H1 (cell line): ENCODE measurements at regions not wholly inside any gene's neighbourhood (a gene's known extent, or its start where the extent isn't known, plus 50 kb on each side); places are given as distances from the start of the nearest gene placed in this dataset.

Experiments used
- CTCF ChIA-PET: fragments of 300-600 bp; sonication (Branson Sonifier 250); formaldehyde crosslinking; loops from one replicate; lab custom pipeline; 2021; ENCODE audit not compliant: partially characterized antibody; lab: Charles Lee
- POLR2A ChIA-PET: fragments of 300-600 bp; sonication (Branson Sonifier 250); formaldehyde crosslinking; loops from one replicate; lab custom pipeline; 2021; ENCODE audit warnings: inconsistent platforms; ENCODE audit not compliant: partially characterized antibody; lab: Charles Lee
- DNase-seq, 2 experiments: peaks; one replicate each; pipeline versions ENCODE4 v3.0.0 to v3.0.0-alpha.2; 2010 to 2022; ENCODE audit warnings: low spot score in 2 of 2, low read depth in 1 of 2, mixed read lengths in 1 of 2
- FAIRE-seq: peaks from 2 replicates; lab custom pipeline; 2011; peaks lifted over from hg19 to GRCh38; lab: Jason Lieb, UNC
- H2AFZ ChIP-seq: 2 replicates; pipeline ENCODE4 v1.8.1; 2012; ENCODE audit warnings: low read length, inconsistent platforms
- H2AK5ac ChIP-seq: 2 replicates; pipeline ENCODE4 v1.6.1; 2013; ENCODE audit warnings: low read depth, low read length
- H2BK120ac ChIP-seq: replicated peaks from 2 replicates; pipeline ENCODE3; 2013; ENCODE audit warnings: low read depth, low read length, inconsistent platforms
- H2BK12ac ChIP-seq: 2 replicates; pipeline ENCODE4 v1.6.1; 2013; ENCODE audit warnings: low read depth, low read length
- H2BK15ac ChIP-seq: 2 replicates; pipeline ENCODE4 v1.6.1; 2013; ENCODE audit warnings: low read length
- H2BK20ac ChIP-seq: 2 replicates; pipeline ENCODE4 v1.6.1; 2013; ENCODE audit warnings: low read length
- H2BK5ac ChIP-seq: 2 replicates; pipeline ENCODE4 v1.6.1; 2013; ENCODE audit warnings: low read depth, low read length
- H3K14ac ChIP-seq: 2 replicates; pipeline ENCODE4 v1.6.1; 2013; ENCODE audit warnings: inconsistent platforms; ENCODE audit not compliant: insufficient read length
- H3K18ac ChIP-seq: 2 replicates; pipeline ENCODE4 v1.6.1; 2013; ENCODE audit warnings: low read length; ENCODE audit errors: extremely low read depth
- H3K23ac ChIP-seq: 2 replicates; pipeline ENCODE4 v1.6.1; 2013; ENCODE audit warnings: inconsistent platforms; ENCODE audit not compliant: insufficient read length
- H3K23me2 ChIP-seq: 2 replicates; pipeline ENCODE4 v1.6.1; 2013; ENCODE audit warnings: low read depth, low read length
- H3K27ac ChIP-seq: 2 replicates; pipeline ENCODE4 v1.6.1; 2011; ENCODE audit warnings: low read depth, low read length, inconsistent platforms
- H3K27me3 ChIP-seq, 4 experiments: replicated peaks in 1 of 4; 1 replicate in 1 of 4; 2 replicates in 3 of 4; pipeline versions ENCODE4 v1.6.1 to v1.8.1; 2011 to 2013; ENCODE audit warnings: low read length in 3 of 4, mild to moderate bottlenecking in 3 of 4, inconsistent platforms in 2 of 4, mixed read lengths in 2 of 4, moderate library complexity in 1 of 4; ENCODE audit not compliant: control insufficient read depth in 3 of 4, insufficient read depth in 3 of 4; ENCODE audit errors: extremely low read depth in 1 of 4
- H3K36me3 ChIP-seq, 4 experiments: 2 replicates each; pipeline versions ENCODE4 v1.6.1 to v1.8.1; 2011 to 2013; ENCODE audit warnings: mild to moderate bottlenecking in 4 of 4, low read length in 3 of 4, moderate library complexity in 2 of 4, control low read depth in 1 of 4, inconsistent platforms in 1 of 4; ENCODE audit not compliant: insufficient read depth in 4 of 4, control insufficient read depth in 2 of 4
- H3K4ac ChIP-seq: replicated peaks from 2 replicates; pipeline ENCODE3; 2013; ENCODE audit warnings: low read length, low read depth, mixed read lengths, inconsistent platforms; ENCODE audit not compliant: insufficient read length
- H3K4me1 ChIP-seq, 4 experiments: replicated peaks in 1 of 4; 1 replicate in 1 of 4; 2 replicates in 3 of 4; pipeline versions ENCODE4 v1.6.1 to v1.8.1; 2011 to 2013; ENCODE audit warnings: low read length in 3 of 4, inconsistent platforms in 2 of 4, mixed read lengths in 1 of 4; ENCODE audit not compliant: insufficient read depth in 4 of 4, control insufficient read depth in 3 of 4
- H3K4me2 ChIP-seq, 2 experiments: 2 replicates each; pipeline versions ENCODE4 v1.6.1 to v1.8.1; 2011 to 2013; ENCODE audit warnings: low read depth in 2 of 2, low read length in 2 of 2, control low read depth in 1 of 2, inconsistent platforms in 1 of 2, mild to moderate bottlenecking in 1 of 2; ENCODE audit not compliant: insufficient read depth in 1 of 2
- H3K4me3 ChIP-seq, 4 experiments: fragments of 200-600, 300-600 bp in 1 of 4; sonication (generic), shearing (Covaris generic), sonication (Bioruptor Twin) in 1 of 4; 2 replicates each; pipeline versions ENCODE4 v1.5.1 to v1.8.1; 2011 to 2016; ENCODE audit warnings: low read length in 4 of 4, low read depth in 3 of 4, control low read depth in 2 of 4, inconsistent platforms in 2 of 4, mild to moderate bottlenecking in 2 of 4, mixed read lengths in 1 of 4, moderate library complexity in 1 of 4; ENCODE audit not compliant: insufficient read depth in 2 of 4; ENCODE audit errors: extremely low read depth in 1 of 4
- H3K56ac ChIP-seq: replicated peaks from 2 replicates; pipeline ENCODE3; 2013; ENCODE audit warnings: low read depth, mild to moderate bottlenecking, mixed read lengths, low read length, inconsistent platforms; ENCODE audit not compliant: insufficient read length
- H3K79me1 ChIP-seq: 2 replicates; pipeline ENCODE4 v1.6.1; 2013; ENCODE audit warnings: low read depth, low read length, control low read depth
- H3K79me2 ChIP-seq, 2 experiments: 2 replicates each; pipeline versions ENCODE4 v1.6.1 to v1.8.1; 2012 to 2013; ENCODE audit warnings: low read length in 2 of 2, mild to moderate bottlenecking in 2 of 2, inconsistent platforms in 1 of 2; ENCODE audit not compliant: insufficient read depth in 2 of 2, control insufficient read depth in 1 of 2
- H3K9ac ChIP-seq, 4 experiments: replicated peaks in 1 of 4; 1 replicate in 1 of 4; 2 replicates in 3 of 4; pipeline versions ENCODE4 v1.6.1 to v1.8.1; 2011 to 2013; ENCODE audit warnings: low read depth in 3 of 4, low read length in 3 of 4, control low read depth in 2 of 4, mild to moderate bottlenecking in 2 of 4, moderate library complexity in 2 of 4, inconsistent platforms in 1 of 4; ENCODE audit errors: extremely low read depth in 1 of 4
- H3K9me3 ChIP-seq, 2 experiments: 2 replicates each; pipeline versions ENCODE4 v1.6.1 to v1.8.1; 2012 to 2013; ENCODE audit warnings: mild to moderate bottlenecking in 2 of 2, moderate library complexity in 2 of 2, control low read depth in 1 of 2, inconsistent platforms in 1 of 2, low read depth in 1 of 2, low read length in 1 of 2, mixed read lengths in 1 of 2; ENCODE audit not compliant: insufficient read depth in 2 of 2
- H4K20me1 ChIP-seq, 2 experiments: replicated peaks in 1 of 2; 2 replicates each; pipeline versions ENCODE3 to v1.8.1; 2011 to 2013; ENCODE audit warnings: inconsistent platforms in 2 of 2, low read length in 2 of 2, mild to moderate bottlenecking in 1 of 2; ENCODE audit not compliant: insufficient read depth in 2 of 2, control insufficient read depth in 1 of 2
- H4K5ac ChIP-seq: 2 replicates; pipeline ENCODE4 v1.6.1; 2013; ENCODE audit warnings: low read length, low read depth, mixed read lengths, inconsistent platforms; ENCODE audit not compliant: insufficient read length
- H4K8ac ChIP-seq: 2 replicates; pipeline ENCODE4 v1.8.0; 2013; ENCODE audit warnings: mild to moderate bottlenecking, moderate library complexity, low read length, inconsistent platforms; ENCODE audit not compliant: insufficient read depth; ENCODE audit errors: extremely low read depth
- H4K91ac ChIP-seq: replicated peaks from 2 replicates; pipeline ENCODE3; 2013; ENCODE audit warnings: low read length, mixed read lengths, inconsistent platforms; ENCODE audit not compliant: insufficient read length
- KDM4A ChIP-seq: IDR thresholded peaks from one replicate; pipeline ENCODE4 v1.7.1; 2012; ENCODE audit warnings: low read depth, mild to moderate bottlenecking, moderate library complexity, low read length, inconsistent platforms; ENCODE audit not compliant: severe bottlenecking
- RFX5 ChIP-seq: IDR thresholded peaks from 2 replicates; pipeline ENCODE4 v1.6.1; 2011; ENCODE audit warnings: low read depth, low read length, improper control_type of control experiment, borderline replicate concordance
- SAP30 ChIP-seq: fragments of 300-600 bp; sonication (generic); IDR thresholded peaks from 2 replicates; pipeline ENCODE4 v1.7.1; 2012; ENCODE audit warnings: low read length, moderate library complexity, mild to moderate bottlenecking, inconsistent platforms; ENCODE audit not compliant: insufficient read depth, insufficient replicate concordance
- SIN3A ChIP-seq, 2 experiments: IDR thresholded peaks in 1 of 2; conservative IDR thresholded peaks in 1 of 2; 2 replicates each; pipeline ENCODE4 v1.6.1; 2011 to 2012; ENCODE audit warnings: low read length in 2 of 2, improper control_type of control experiment in 1 of 2, low read depth in 1 of 2, mild to moderate bottlenecking in 1 of 2
- TAF1 ChIP-seq: IDR thresholded peaks from 2 replicates; pipeline ENCODE4 v1.6.1; 2011; ENCODE audit warnings: mild to moderate bottlenecking, low read depth, low read length
- WGBS, 2 experiments: shearing (Covaris generic) in 1 of 2; methylation state at CpG; one replicate each; pipeline versions ENCODE4 v1.1.6 to v1.1.7; 2013 to 2015; ENCODE audit warnings: low lambda C conversion rate in 2 of 2, mixed read lengths in 2 of 2, inconsistent platforms in 1 of 2, low coverage in 1 of 2, missing lambda C conversion rate in 1 of 2; ENCODE audit not compliant: insufficient replicate concordance in 2 of 2, insufficient coverage in 1 of 2, insufficient read length in 1 of 2; ENCODE audit errors: extremely low coverage in 1 of 2, missing lambda C conversion rate in 1 of 2; 5-methylcytosine and 5-hydroxymethylcytosine counted together
- TF ChIP-seq, protein P1 (sequence below): IDR thresholded peaks from 2 replicates; pipeline ENCODE4 v1.6.1; 2011; ENCODE audit warnings: low read depth, mild to moderate bottlenecking, low read length; ENCODE audit not compliant: insufficient read depth

DNA sequence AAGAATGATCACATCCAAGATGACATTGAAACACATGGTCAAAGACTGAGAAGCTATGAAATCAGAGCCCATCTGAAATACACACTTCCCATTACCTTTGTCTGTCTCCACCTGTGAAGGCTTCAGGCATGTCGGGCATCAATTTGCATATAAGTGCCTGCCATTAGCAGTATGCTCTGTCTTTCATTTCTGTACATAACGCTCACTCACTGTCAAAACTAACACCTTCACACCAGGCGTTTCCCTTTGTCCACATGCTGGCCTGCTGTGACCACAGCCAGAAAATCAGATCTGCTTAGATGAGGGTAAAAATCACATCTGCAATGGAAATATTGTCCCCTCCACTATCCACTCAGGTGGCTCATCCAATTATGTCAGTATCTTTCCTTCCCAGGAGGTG lies 524.8 kb downstream of the TOX3 start:
- no peak overlapping the region for H3K4me2 ChIP-seq
- no peak for FAIRE-seq
- no peaks in the 10 kb centered on the region for H3K9me3 ChIP-seq

More for the DNA sequence above, 524.8 kb downstream of the TOX3 start:
- Histone ChIP-seq H3K23ac (no peak overlapping the region), H3K14ac (no peak overlapping the region), H2BK5ac (no peak overlapping the region), H3K79me1 (no peaks in the 10 kb centered on the region), H3K9ac (no peak overlapping the region), H4K5ac (no peak overlapping the region), H3K18ac (no peak overlapping the region), H4K91ac (no peak overlapping the region), H3K36me3 (no peaks in the 10 kb centered on the region), H3K4me3 (no peak overlapping the region), H3K23me2 (no peaks in the 10 kb centered on the region; the same call in 1 of the 2 replicates), H3K27ac (no peak overlapping the region), H2BK120ac (no peak overlapping the region), H3K56ac (no peak overlapping the region), H3K79me2 (no peaks in the 10 kb centered on the region), H3K4me1 (no peaks in the 10 kb centered on the region), H2AK5ac (no peak overlapping the region), H4K20me1 (no peaks in the 10 kb centered on the region), H2BK15ac (no peak overlapping the region), H4K8ac (no peak overlapping the region), H2BK20ac (no peak overlapping the region), H3K27me3 (no peaks in the 10 kb centered on the region), H3K4ac (no peak overlapping the region), H2AFZ (no peak overlapping the region), H2BK12ac (no peak overlapping the region)
- POLR2A ChIA-PET: no interaction called here
- CTCF ChIA-PET: interaction anchor here (1.6 kb wide), 1 partner anchor 203 kb away, joined by 3 read pairs; no protein-coding TSS in a partner anchor
- TF ChIP-seq TAF1 (no peak), SAP30 (no peak), RFX5 (no peak), SIN3A (conservative IDR thresholded peaks at IDR 0.05 in 1 of 2, IDR thresholded peaks at IDR 0.05 in 1 of 2; ENCODE audit: low read depth in 1 of 2, low read length in 2 of 2) (no peak), KDM4A (no peak)
- TF ChIP-seq, protein P1, sequence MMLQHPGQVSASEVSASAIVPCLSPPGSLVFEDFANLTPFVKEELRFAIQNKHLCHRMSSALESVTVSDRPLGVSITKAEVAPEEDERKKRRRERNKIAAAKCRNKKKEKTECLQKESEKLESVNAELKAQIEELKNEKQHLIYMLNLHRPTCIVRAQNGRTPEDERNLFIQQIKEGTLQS: no peak
- WGBS, 2 experiments: 71% methylated on average over 3 of the region's 3 CpGs; no CpG with 5 or more reads in 1 of the 2 experiments
- DNase-seq: no peak
